Globus pallidus (tissue), 1 donor: ENCODE measurements at regions not wholly inside any gene's neighbourhood (a gene's known extent, or its start where the extent isn't known, plus 50 kb on each side); places are given as distances from the start of the nearest gene placed in this dataset.

Experiments used
- DNase-seq: peaks from one replicate; pipeline ENCODE4 v3.0.0-alpha.2; 2015; ENCODE audit warnings: low spot score

GRCh38 chr1:18535391-18536210, 54.9 kb downstream of the KLHDC7A start:
- DNase-seq = no peak

- DNase-seq = no peak
Observed at GRCh38 chr1:18536356-18536755, 55.6 kb downstream of the KLHDC7A start.

GRCh38 chr1:18536915-18537314, 56.2 kb downstream of the KLHDC7A start:
- no peak for DNase-seq

- no peak for DNase-seq
Observed at GRCh38 chr1:18537386-18538306, 56.9 kb downstream of the KLHDC7A start.

GRCh38 chr1:18539171-18539570, 58.4 kb downstream of the KLHDC7A start:
- no peak for DNase-seq

GRCh38 chr1:18540136-18540765, 59.5 kb downstream of the KLHDC7A start:
- no peak for DNase-seq

- no peak for DNase-seq
Observed at GRCh38 chr1:18541046-18541795, 60.5 kb downstream of the KLHDC7A start.

DNA sequence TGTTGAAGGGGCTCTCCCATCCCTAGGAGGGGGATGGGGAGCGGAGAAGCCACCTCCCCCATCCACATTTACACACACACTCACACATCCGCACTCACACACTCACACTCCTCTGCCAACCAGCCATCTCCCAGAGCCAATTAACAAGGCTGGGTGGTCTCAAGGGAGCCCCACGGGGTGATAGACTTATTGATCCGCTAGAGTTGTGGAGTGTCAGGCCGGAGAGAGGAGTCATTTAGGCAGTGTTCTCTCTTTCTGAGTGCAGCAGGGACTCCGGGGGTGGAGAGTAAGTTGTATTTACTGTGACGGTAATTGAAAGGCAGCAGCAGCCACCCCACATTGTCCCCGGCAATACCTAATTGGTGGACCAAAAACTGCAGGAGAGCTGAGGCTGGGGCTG, 61.6 kb downstream of the KLHDC7A start:
- DNase-seq = no peak

DNA sequence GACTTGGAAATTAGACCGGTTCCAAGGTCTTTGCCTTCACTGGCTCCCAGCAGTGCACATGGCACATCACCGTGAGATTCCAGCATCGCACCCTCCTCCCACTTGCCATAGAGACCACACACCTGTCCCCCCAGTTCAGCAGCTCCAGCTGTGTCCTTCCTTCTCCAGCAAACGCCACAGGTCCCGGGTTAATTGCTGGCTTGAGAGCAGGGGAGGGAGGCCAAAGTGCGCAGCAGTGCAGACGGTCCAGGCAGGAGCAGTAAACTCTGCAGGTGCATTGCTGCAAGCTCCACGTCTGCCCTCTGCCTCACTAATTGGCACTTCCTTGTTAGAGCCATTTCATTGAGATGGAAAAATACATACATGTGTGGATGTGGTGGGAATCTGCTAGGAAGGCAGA, 65.3 kb downstream of the KLHDC7A start:
- DNase-seq = no peak

DNA sequence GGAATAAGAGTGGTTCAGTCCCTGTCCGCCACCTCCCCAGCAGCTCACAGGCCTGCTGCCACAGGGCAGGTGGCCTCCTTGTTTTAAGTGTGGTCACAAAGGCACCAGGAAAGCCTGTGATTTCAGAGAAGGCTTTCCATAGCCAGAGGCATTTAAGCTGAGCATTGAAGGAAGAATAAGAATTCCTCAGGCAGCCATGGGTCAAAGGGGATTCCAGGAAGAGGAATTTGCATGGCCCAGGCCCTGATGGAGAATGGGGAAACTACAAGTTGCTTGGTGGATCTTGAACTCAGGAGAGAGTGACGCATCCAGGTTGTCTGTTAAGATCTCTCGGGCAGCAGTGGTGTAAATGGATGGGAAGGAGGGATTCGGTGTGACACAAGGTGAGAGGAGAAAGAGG, 66.7 kb downstream of the KLHDC7A start:
- no peak for DNase-seq

- DNase-seq = no peak
Observed at GRCh38 chr1:18548643-18549042, 67.9 kb downstream of the KLHDC7A start.

GRCh38 chr1:18549106-18549505, 68.4 kb downstream of the KLHDC7A start:
- DNase-seq = no peak

DNA sequence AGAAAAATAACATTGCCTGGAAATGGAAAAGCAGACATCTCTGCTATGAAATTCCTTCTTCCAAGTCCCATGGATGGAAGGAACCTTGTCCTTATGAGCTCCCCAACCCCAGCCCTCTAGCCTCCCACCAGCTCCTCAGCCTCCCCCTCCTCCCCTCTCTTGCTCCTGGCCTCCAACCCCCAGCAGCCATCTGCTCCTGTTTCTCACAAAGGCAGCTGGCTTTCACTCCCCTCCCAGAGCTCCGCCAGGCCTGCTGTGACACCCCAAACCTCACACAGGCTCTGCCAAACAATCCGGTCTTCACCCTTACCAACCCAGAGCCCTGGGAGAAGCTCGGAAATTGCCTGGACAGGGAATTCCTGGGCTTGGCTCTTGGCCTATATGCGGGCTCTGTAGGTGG, 69.2 kb downstream of the KLHDC7A start:
- no peak for DNase-seq

- DNase-seq = no peak
Observed at GRCh38 chr1:18552631-18553030, 71.9 kb downstream of the KLHDC7A start.

DNA sequence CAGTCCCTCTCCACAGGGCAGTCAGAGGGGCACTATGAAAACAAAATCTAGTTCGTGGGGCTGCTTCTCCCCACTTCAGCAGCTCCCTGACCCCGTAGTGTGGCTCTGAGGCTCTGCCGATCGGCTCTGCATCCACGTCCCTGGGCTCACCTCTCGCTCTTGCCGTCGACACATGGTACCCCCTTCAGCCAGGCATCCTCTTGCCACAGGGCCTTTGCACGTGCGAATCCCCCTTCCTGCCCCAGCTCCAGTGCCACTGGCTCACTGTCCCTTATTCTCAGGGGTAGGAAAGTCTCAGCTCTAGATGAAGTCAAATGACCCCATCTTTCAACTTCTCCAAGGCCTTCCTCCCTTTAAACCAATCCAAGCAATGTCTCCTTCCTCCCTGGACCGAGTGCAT, 72.7 kb downstream of the KLHDC7A start:
- DNase-seq = no peak

DNA sequence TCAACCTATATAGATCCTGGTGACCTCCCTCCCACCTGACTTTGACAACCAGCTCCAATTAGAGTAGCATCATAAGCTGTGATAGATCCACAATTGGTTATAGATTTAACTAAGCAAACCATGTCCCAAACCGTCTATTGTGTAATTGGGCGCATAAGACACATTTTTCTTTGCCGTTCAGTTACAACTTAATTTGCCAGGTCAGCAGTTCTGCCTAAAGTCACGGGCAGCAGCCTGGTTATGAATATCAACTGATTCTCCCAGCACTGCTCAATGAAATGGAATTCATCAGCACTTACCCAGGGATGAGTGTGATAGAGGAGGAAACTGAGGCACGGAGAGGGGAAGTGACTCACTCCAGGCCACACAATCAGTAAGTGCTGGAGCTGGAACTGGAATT, 73.4 kb downstream of the KLHDC7A start:
- DNase-seq = no peak

GRCh38 chr1:18554597-18554996, 73.9 kb downstream of the KLHDC7A start:
- DNase-seq = no peak

DNA sequence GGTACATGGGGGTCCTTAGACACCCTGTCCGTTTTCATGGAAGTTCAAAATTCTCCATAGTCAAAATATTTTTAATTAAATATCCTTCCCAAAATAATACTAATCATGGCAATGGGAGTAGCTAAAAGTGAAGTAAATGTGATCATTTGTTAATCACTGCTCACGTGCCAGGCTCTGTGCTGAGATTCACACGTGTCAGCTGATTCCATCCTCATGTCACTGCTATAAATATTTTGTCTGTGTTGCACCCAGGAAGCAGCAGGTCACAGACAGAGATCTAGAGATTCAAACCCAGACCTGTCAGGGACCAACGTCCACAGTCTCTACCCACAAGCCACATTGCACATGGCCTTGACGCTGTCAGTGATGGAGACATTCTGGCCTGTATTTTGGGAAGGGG, 74.3 kb downstream of the KLHDC7A start:
- DNase-seq = no peak

GRCh38 chr1:18556364-18556763, 74.3 kb upstream of the PAX7 start:
- no peak for DNase-seq

DNA sequence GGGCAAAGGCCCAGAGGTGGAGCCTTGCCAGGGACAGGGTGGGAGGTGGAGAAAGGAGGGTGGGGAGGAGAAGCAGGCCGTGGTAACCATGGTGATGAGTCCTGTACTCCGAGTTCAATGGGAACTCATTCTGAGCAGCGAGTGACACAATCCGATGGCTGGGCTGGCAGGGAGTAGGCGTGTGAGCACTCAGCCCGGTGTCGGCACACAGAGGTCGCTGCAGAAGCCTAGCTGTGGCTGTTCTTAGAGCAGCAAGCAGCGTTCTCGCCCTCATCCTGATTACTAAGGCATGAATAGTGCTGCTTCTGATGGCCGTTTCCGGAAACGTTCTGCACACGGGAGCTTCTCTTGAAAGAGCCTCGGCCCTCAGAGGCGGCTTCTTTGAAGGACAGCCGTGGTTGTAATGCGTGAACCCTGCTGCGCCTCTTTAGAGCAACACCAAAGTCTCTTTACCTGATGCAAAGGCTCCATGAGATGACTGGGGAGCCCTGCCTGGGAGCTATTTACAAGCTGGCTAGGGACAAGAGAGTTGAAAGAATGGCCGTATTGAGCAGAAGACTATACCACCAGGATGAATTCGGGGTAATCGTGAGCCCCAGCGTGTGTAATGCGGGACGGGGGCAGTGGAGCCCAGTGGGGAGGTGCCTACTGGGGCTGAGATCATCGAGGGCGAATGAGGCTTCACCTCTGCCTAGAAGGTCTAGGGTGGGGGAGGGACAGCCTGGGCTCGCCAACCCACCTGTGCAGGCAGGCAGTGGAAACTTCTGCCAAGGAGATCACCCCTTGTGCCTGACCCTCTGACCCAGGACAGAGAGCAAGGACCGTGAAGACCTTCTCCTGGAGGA, 72.8 kb upstream of the PAX7 start:
- DNase-seq = peak; percentile 7

DNA sequence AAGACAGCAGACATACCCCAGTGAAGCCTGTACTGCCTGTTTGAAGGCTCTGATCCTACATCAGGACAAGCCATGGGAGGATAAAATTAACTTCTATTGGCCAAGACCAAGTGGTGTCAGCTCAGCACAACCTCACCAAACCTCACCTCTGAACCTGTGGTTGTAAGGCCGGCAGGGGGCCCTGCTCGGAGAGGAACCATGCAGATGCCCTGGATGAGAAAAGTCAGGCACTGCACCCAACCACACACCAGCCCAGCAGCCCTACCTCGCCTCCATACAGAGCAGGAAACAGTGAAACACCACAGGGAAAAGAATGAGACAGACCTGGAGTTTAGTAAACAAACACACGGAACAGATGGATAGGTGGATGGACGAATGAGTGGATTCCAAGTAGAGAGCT, 70.0 kb upstream of the PAX7 start:
- no peak for DNase-seq
